KMS-11 (cell line): ENCODE measurements at regions not wholly inside any gene's neighbourhood (a gene's known extent, or its start where the extent isn't known, plus 50 kb on each side); places are given as distances from the start of the nearest gene placed in this dataset.

ENCODE experiments used
- H2AFZ ChIP-seq: fragments of 200-600 bp; sonication (generic); 2 replicates; pipeline ENCODE4 v1.6.1; 2016; ENCODE audit warnings: antibody characterized with exemption, mixed run types, low read depth
- H3K27ac ChIP-seq: fragments of 200-600 bp; sonication (generic); 2 replicates; pipeline ENCODE4 v1.6.1; 2016; ENCODE audit warnings: mild to moderate bottlenecking, mixed run types
- H3K27me3 ChIP-seq: fragments of 200-600 bp; sonication (generic); 2 replicates; pipeline ENCODE4 v1.6.1; 2017; ENCODE audit warnings: mild to moderate bottlenecking, low read depth, mixed run types, moderate library complexity; ENCODE audit not compliant: insufficient read depth
- H3K36me3 ChIP-seq: fragments of 200-600 bp; sonication (generic); 2 replicates; pipeline ENCODE4 v1.6.1; 2017; ENCODE audit warnings: mild to moderate bottlenecking, mixed run types; ENCODE audit not compliant: insufficient read depth
- H3K4me1 ChIP-seq: fragments of 200-600 bp; sonication (generic); 2 replicates; pipeline ENCODE4 v1.6.1; 2016; ENCODE audit warnings: mild to moderate bottlenecking, low read depth, mixed run types; ENCODE audit not compliant: poor library complexity, severe bottlenecking
- H3K4me2 ChIP-seq: fragments of 200-600 bp; sonication (generic); 2 replicates; pipeline ENCODE4 v1.7.0; 2016; ENCODE audit warnings: mild to moderate bottlenecking, mixed run types
- H3K4me3 ChIP-seq: fragments of 200-600 bp; sonication (generic); IDR thresholded peaks from 2 replicates; pipeline ENCODE4 v1.6.1; 2017; ENCODE audit warnings: low read depth, low read length, mixed read lengths; ENCODE audit not compliant: insufficient read depth
- H3K79me2 ChIP-seq: fragments of 200-600 bp; sonication (generic); 2 replicates; pipeline ENCODE4 v1.6.1; 2016; ENCODE audit warnings: low read depth, mixed run types; ENCODE audit not compliant: insufficient read depth
- H3K9ac ChIP-seq: fragments of 200-600 bp; sonication (generic); 2 replicates; pipeline ENCODE4 v1.6.1; 2016; ENCODE audit warnings: mild to moderate bottlenecking, mixed run types
- H4K20me1 ChIP-seq: fragments of 200-600 bp; sonication (generic); 2 replicates; pipeline ENCODE4 v1.6.1; 2016; ENCODE audit warnings: mild to moderate bottlenecking, mixed run types; ENCODE audit not compliant: insufficient read depth
- TF ChIP-seq, protein P1 (sequence below): fragments of 200-600 bp; sonication (generic); conservative IDR thresholded peaks from 2 replicates; pipeline ENCODE4 v1.6.1; 2017; ENCODE audit warnings: low read depth, mild to moderate bottlenecking, antibody characterized with exemption, low read length, moderate library complexity, mixed read lengths

DNA sequence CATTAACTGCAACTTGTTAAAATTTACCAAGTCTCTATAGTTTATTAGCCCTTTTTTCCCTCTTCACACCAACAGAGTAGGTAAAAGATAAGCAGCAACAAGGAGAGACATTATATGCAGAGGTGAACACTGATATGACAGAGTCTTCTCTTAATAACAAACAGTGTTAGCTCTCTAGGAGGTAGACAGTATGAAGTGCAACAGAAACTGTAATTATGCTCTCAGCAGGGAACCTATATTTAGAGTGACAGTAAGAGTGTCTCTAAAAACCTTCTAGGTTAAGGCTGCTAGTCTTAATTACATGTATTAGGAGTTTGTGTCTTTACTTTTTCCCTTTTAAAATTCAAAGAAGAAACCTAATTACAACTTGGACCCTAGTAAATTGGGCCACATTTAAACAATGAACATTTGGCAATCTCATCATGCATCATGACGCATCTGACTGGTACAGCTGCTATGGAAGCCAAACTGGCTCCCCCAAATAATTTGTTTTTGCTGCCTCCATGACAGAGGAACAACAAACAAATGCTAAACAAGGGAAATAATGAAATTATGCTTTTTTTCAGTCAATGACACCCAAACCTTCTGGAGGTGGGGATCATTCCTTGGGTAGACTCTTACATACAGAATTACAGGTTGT is 69.9 kb upstream of the MMADHC start:
- no peaks in the 10 kb centered on the region for H3K4me1 ChIP-seq
- TF ChIP-seq, protein P1, sequence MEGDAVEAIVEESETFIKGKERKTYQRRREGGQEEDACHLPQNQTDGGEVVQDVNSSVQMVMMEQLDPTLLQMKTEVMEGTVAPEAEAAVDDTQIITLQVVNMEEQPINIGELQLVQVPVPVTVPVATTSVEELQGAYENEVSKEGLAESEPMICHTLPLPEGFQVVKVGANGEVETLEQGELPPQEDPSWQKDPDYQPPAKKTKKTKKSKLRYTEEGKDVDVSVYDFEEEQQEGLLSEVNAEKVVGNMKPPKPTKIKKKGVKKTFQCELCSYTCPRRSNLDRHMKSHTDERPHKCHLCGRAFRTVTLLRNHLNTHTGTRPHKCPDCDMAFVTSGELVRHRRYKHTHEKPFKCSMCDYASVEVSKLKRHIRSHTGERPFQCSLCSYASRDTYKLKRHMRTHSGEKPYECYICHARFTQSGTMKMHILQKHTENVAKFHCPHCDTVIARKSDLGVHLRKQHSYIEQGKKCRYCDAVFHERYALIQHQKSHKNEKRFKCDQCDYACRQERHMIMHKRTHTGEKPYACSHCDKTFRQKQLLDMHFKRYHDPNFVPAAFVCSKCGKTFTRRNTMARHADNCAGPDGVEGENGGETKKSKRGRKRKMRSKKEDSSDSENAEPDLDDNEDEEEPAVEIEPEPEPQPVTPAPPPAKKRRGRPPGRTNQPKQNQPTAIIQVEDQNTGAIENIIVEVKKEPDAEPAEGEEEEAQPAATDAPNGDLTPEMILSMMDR = no peak
- H3K27me3 ChIP-seq = no peaks in the 10 kb centered on the region

GRCh38 chr2:149656996-149657395 is 69.4 kb upstream of the MMADHC start:
- Histone ChIP-seq H3K4me3 (no peak overlapping the region), H3K79me2 (no peaks in the 10 kb centered on the region), H3K9ac (no peak overlapping the region), H3K4me1 (no peaks in the 10 kb centered on the region), H3K36me3 (no peaks in the 10 kb centered on the region), H2AFZ (no peak overlapping the region), H3K27ac (no peak overlapping the region), H4K20me1 (no peaks in the 10 kb centered on the region), H3K4me2 (no peak overlapping the region), H3K27me3 (no peaks in the 10 kb centered on the region)
- TF ChIP-seq, protein P1 = no peak

More for the DNA sequence above, 69.9 kb upstream of the MMADHC start:
- Histone ChIP-seq H2AFZ (no peak overlapping the region), H3K79me2 (no peaks in the 10 kb centered on the region), H3K4me3 (no peak overlapping the region), H3K9ac (no peak overlapping the region), H3K27ac (no peak overlapping the region), H3K4me2 (no peak overlapping the region), H3K36me3 (no peaks in the 10 kb centered on the region), H4K20me1 (no peaks in the 10 kb centered on the region)

GRCh38 chr2:149653831-149654445 is 66.4 kb upstream of the MMADHC start:
- no peak overlapping the region for H3K27ac ChIP-seq
- H3K36me3 ChIP-seq = no peaks in the 10 kb centered on the region
- TF ChIP-seq, protein P1 = no peak
- no peaks in the 10 kb centered on the region for H3K27me3 ChIP-seq
- H3K79me2 ChIP-seq = no peaks in the 10 kb centered on the region
- H3K4me1 ChIP-seq = no peaks in the 10 kb centered on the region
- no peak overlapping the region for H3K4me3 ChIP-seq
- no peaks in the 10 kb centered on the region for H4K20me1 ChIP-seq
- no peak overlapping the region for H3K4me2 ChIP-seq
- H3K9ac ChIP-seq = no peak overlapping the region
- H2AFZ ChIP-seq = no peak overlapping the region

- Histone ChIP-seq H3K79me2 (no peaks in the 10 kb centered on the region), H3K36me3 (no peaks in the 10 kb centered on the region), H3K9ac (no peak overlapping the region), H3K27ac (no peak overlapping the region), H3K27me3 (no peaks in the 10 kb centered on the region), H3K4me1 (no peaks in the 10 kb centered on the region), H4K20me1 (no peaks in the 10 kb centered on the region), H3K4me3 (no peak overlapping the region), H3K4me2 (no peak overlapping the region), H2AFZ (no peak overlapping the region)
- TF ChIP-seq, protein P1 = no peak
These were observed 65.4 kb upstream of the MMADHC start for GRCh38 chr2:149652926-149653325.
